ENCODE measurements at regions not wholly inside any gene's neighbourhood (a gene's known extent, or its start where the extent isn't known, plus 50 kb on each side); places are given as distances from the start of the nearest gene placed in this dataset.

- H3K4me3 Mint-ChIP-seq, result no peak overlapping the region
- intact Hi-C loops (cut with micrococcal nuclease), result no loop called here
- ChIA-PET CTCF (no interaction called here), POLR2A (no interaction called here)
- H3K36me3 Mint-ChIP-seq (ENCODE audit: low read depth), result no peaks in the 10 kb centered on the region
- no peaks in the 10 kb centered on the region for H3K27me3 Mint-ChIP-seq
- no peak for DNase-seq
- peaks cover 7% of the 10 kb centered on the region for H3K4me1 Mint-ChIP-seq (ENCODE audit: low read depth)
- ATAC-seq, result no peak
- H3K9me3 Mint-ChIP-seq, result peaks cover 1% of the 10 kb centered on the region
- no peak overlapping the region for H3K27ac Mint-ChIP-seq
- TF ChIP-seq CTCF (IDR thresholded peaks at IDR 0.05), result no peak
Measured at GRCh38 chr21:22224261-22224660, 1226.1 kb downstream of the NCAM2 start.

DNA sequence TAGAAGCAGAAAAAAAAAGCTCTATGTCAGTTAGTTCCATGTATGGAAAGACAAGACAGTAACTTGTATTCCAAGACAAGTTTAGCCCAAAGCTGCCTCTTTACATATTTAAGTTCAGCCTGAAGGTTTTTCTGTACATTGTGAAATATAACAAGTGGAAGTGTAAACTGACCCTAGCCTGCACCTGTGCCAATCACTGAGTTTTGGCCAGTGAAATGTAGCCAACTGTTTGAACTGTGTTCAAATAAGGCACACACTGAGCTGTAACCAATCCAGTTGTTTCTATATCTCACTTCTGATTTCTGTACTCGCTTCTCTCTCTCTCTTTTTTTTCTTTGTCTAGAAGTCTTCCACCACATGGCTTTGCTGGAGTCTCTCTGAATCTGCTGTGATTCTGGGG, 1227.1 kb downstream of the NCAM2 start:
- H3K4me1 Mint-ChIP-seq (ENCODE audit: low read depth), result peaks cover 7% of the 10 kb centered on the region
- intact Hi-C loops (cut with micrococcal nuclease), result no loop called here
- no peak for TF ChIP-seq CTCF (IDR thresholded peaks at IDR 0.05)
- no peak overlapping the region for H3K27ac Mint-ChIP-seq
- POLR2A ChIA-PET, result interaction anchor here (0.5 kb wide), 1 partner anchor 787 kb away, joined by 3 read pairs; no protein-coding TSS in a partner anchor
- DNase-seq (no peak), ATAC-seq (no peak)
- no peaks in the 10 kb centered on the region for H3K27me3 Mint-ChIP-seq
- H3K36me3 Mint-ChIP-seq (ENCODE audit: low read depth), result no peaks in the 10 kb centered on the region
- no peak overlapping the region for H3K4me3 Mint-ChIP-seq
- CTCF ChIA-PET, result no interaction called here
- peaks cover 1% of the 10 kb centered on the region for H3K9me3 Mint-ChIP-seq

DNA sequence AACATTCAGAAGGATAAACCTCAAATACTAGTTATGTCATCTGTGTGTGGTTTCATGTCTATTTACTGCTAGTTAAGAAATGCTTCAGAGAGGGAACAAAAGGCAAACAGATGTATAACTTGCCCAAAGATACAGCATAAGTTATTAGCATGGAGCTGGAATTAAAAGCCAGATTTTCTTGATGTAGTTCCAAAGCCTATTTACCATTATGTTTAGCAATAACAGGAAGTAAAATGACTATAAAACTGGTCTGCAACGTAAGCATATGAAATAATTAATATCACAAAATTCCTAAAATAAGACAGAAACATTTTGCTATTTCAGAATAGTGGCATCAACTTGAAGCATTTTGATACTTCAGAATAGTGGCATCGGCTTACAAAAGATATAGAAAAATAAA, 1232.8 kb downstream of the NCAM2 start:
- intact Hi-C loops (cut with micrococcal nuclease), result no loop called here
- no peak for TF ChIP-seq CTCF (IDR thresholded peaks at IDR 0.05)

DNA sequence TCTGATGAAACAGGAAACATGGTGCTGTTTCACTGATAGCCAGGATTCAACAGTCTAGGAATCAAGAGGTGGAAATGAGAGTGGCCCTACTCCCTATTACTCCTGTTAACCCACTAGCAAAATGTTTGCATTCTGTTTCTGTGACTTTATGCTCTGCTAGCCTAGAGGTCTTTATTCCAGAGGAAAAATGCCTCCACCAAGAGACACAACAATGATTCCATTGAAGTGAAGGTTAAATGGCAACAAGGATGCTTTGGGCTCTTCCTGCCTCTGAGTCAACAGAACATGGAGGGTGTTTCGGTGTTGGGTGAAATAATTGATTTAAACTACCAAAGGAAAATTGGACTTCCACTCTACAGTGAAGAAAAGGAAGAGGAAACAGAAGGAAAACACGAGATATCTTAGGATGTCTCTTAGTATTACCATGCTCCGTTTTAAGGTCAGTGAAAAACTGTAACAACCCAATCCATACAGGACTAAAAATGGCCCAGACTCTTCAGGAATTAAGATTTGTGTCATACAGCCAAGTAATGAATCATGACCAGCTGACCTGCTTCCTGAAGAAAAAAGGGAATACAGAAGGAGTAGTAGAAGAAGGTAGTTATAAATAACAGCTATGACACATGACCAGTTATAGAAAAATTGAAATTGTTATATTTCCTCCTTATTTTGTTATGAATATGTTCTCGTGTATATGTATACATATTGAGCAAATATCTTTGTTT, 1237.8 kb downstream of the NCAM2 start:
- H3K4me3 Mint-ChIP-seq, result no peak overlapping the region
- ChIA-PET POLR2A (no interaction called here), CTCF (no interaction called here)
- H3K27ac Mint-ChIP-seq, result no peak overlapping the region
- no peaks in the 10 kb centered on the region for H3K27me3 Mint-ChIP-seq
- intact Hi-C loops (cut with micrococcal nuclease), result no loop called here
- no peaks in the 10 kb centered on the region for H3K4me1 Mint-ChIP-seq (ENCODE audit: low read depth)
- DNase-seq (no peak), ATAC-seq (no peak)
- no peaks in the 10 kb centered on the region for H3K36me3 Mint-ChIP-seq (ENCODE audit: low read depth)
- peaks cover 2% of the 10 kb centered on the region for H3K9me3 Mint-ChIP-seq
- TF ChIP-seq CTCF (IDR thresholded peaks at IDR 0.05), result no peak

More for the DNA sequence above, 1232.8 kb downstream of the NCAM2 start:
- POLR2A ChIA-PET, result no interaction called here
- H3K36me3 Mint-ChIP-seq (ENCODE audit: low read depth), result no peaks in the 10 kb centered on the region
- H3K27me3 Mint-ChIP-seq, result no peaks in the 10 kb centered on the region
- no peak overlapping the region for H3K27ac Mint-ChIP-seq
- DNase-seq (no peak), ATAC-seq (no peak)
- H3K4me3 Mint-ChIP-seq, result no peak overlapping the region
- H3K4me1 Mint-ChIP-seq (ENCODE audit: low read depth), result no peaks in the 10 kb centered on the region
- CTCF ChIA-PET, result no interaction called here
- H3K9me3 Mint-ChIP-seq, result no peaks in the 10 kb centered on the region

DNA sequence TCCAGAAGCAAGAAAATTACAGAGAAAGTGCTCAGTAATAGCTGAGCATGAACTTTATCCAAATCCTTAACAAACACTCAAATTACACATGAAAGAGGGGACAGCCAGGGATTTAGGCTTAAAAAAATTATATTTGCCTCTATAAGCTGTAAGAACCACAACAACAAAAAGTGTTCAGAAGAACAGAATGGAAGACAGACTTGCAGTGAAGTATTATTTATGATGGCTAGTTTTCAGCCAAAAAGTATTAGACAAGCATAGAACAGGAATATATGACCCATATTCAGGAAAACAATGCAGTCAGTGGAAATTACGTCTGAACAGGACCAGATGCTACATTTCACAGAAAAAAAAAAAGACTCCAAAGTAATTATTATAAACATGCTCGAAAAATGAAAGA, 1246.3 kb downstream of the NCAM2 start:
- Mint-ChIP-seq H3K4me1 (ENCODE audit: low read depth) (no peaks in the 10 kb centered on the region), H3K9me3 (no peaks in the 10 kb centered on the region), H3K27ac (no peak overlapping the region), H3K36me3 (ENCODE audit: low read depth) (no peaks in the 10 kb centered on the region), H3K27me3 (no peaks in the 10 kb centered on the region), H3K4me3 (no peak overlapping the region)
- ATAC-seq (no peak), DNase-seq (no peak)
- intact Hi-C loops (cut with micrococcal nuclease), result no loop called here
- ChIA-PET POLR2A (no interaction called here), CTCF (no interaction called here)
- TF ChIP-seq CTCF (IDR thresholded peaks at IDR 0.05), result no peak
